ENCODE measurements at regions not wholly inside any gene's neighbourhood (a gene's known extent, or its start where the extent isn't known, plus 50 kb on each side); places are given as distances from the start of the nearest gene placed in this dataset.

GRCh38 chr3:168544097-168544957 is 448.6 kb upstream of the GOLIM4 start:
- no peaks in the 10 kb centered on the region for H3K79me2 ChIP-seq (ENCODE audit: control insufficient read depth, insufficient read depth, low read length)
- no peak for FAIRE-seq
- TF ChIP-seq CTCF (optimal IDR thresholded peaks at IDR 0.05 in 1 of 3, IDR thresholded peaks at IDR 0.05 in 1 of 3, conservative IDR thresholded peaks at IDR 0.05 in 1 of 3; ENCODE audit: extremely low read depth in 1 of 3, insufficient read depth in 2 of 3, low read length in 3 of 3) (no peak), EZH2 (IDR thresholded peaks at IDR 0.05; ENCODE audit: low read length) (no peak)
- dilution Hi-C loops (cut with MboI; ENCODE audit: extremely low pct_ligation_motif_present, low sequenced_read_pairs), result no loop called here
- no peak overlapping the region for H3K4me3 ChIP-seq (ENCODE audit: control insufficient read depth in 2 of 3, extremely low read depth in 1 of 3, insufficient read depth in 2 of 3, low read depth in 1 of 3, low read length in 3 of 3)
- H3K4me2 ChIP-seq (ENCODE audit: control insufficient read depth, extremely low read depth, insufficient read depth, low read depth, low read length), result no peak overlapping the region
- H3K27ac ChIP-seq (ENCODE audit: control insufficient read depth, insufficient read depth, low read length), result no peak overlapping the region
- no peaks in the 10 kb centered on the region for H3K36me3 ChIP-seq (ENCODE audit: control insufficient read depth in 2 of 2, extremely low read depth in 1 of 2, insufficient read depth in 2 of 2, low read length in 2 of 2)
- H3K4me1 ChIP-seq (ENCODE audit: control insufficient read depth, extremely low read depth, insufficient read depth, low read length), result no peaks in the 10 kb centered on the region
- no peaks in the 10 kb centered on the region for H4K20me1 ChIP-seq (ENCODE audit: control insufficient read depth, extremely low read depth, insufficient read depth, low read length)
- H3K9me1 ChIP-seq (ENCODE audit: control insufficient read depth, extremely low read depth, insufficient read depth, low read length), result no peaks in the 10 kb centered on the region
- no peak overlapping the region for H3K9ac ChIP-seq (ENCODE audit: control insufficient read depth, extremely low read depth, insufficient read depth, low read length)
- no peaks in the 10 kb centered on the region for H3K9me3 ChIP-seq (ENCODE audit: control insufficient read depth, low read depth, low read length)
- H2AFZ ChIP-seq (ENCODE audit: control insufficient read depth, low read length), result no peak overlapping the region
- DNase-seq (ENCODE audit: low read depth, low spot score), result no peak
- no peaks in the 10 kb centered on the region for H3K27me3 ChIP-seq (ENCODE audit: control insufficient read depth, extremely low read depth, insufficient read depth, low read length)

- Histone ChIP-seq H4K20me1 (ENCODE audit: control insufficient read depth, extremely low read depth, insufficient read depth, low read length) (no peaks in the 10 kb centered on the region), H3K4me3 (ENCODE audit: control insufficient read depth in 2 of 3, extremely low read depth in 1 of 3, insufficient read depth in 2 of 3, low read depth in 1 of 3, low read length in 3 of 3) (no peak overlapping the region), H3K79me2 (ENCODE audit: control insufficient read depth, insufficient read depth, low read length) (no peaks in the 10 kb centered on the region), H3K9ac (ENCODE audit: control insufficient read depth, extremely low read depth, insufficient read depth, low read length) (no peak overlapping the region), H3K4me1 (ENCODE audit: control insufficient read depth, extremely low read depth, insufficient read depth, low read length) (no peaks in the 10 kb centered on the region), H3K36me3 (ENCODE audit: control insufficient read depth in 2 of 2, extremely low read depth in 1 of 2, insufficient read depth in 2 of 2, low read length in 2 of 2) (no peaks in the 10 kb centered on the region), H3K9me1 (ENCODE audit: control insufficient read depth, extremely low read depth, insufficient read depth, low read length) (no peaks in the 10 kb centered on the region), H3K27me3 (ENCODE audit: control insufficient read depth, extremely low read depth, insufficient read depth, low read length) (no peaks in the 10 kb centered on the region), H3K9me3 (ENCODE audit: control insufficient read depth, low read depth, low read length) (no peaks in the 10 kb centered on the region), H3K27ac (ENCODE audit: control insufficient read depth, insufficient read depth, low read length) (no peak overlapping the region), H3K4me2 (ENCODE audit: control insufficient read depth, extremely low read depth, insufficient read depth, low read depth, low read length) (no peak overlapping the region), H2AFZ (ENCODE audit: control insufficient read depth, low read length) (no peak overlapping the region)
- no peak for DNase-seq (ENCODE audit: low read depth, low spot score)
- TF ChIP-seq EZH2 (IDR thresholded peaks at IDR 0.05; ENCODE audit: low read length) (no peak), CTCF (optimal IDR thresholded peaks at IDR 0.05 in 1 of 3, IDR thresholded peaks at IDR 0.05 in 1 of 3, conservative IDR thresholded peaks at IDR 0.05 in 1 of 3; ENCODE audit: extremely low read depth in 1 of 3, insufficient read depth in 2 of 3, low read length in 3 of 3) (no peak)
- no peak for FAIRE-seq
- dilution Hi-C loops (cut with MboI; ENCODE audit: extremely low pct_ligation_motif_present, low sequenced_read_pairs), result no loop called here
These were observed 445.0 kb upstream of the GOLIM4 start for GRCh38 chr3:168540726-168541125.

Measured in keratinocyte (primary cell).